Globus pallidus (tissue), 1 donor: ENCODE measurements at regions not wholly inside any gene's neighbourhood (a gene's known extent, or its start where the extent isn't known, plus 50 kb on each side); places are given as distances from the start of the nearest gene placed in this dataset.
A peak's percentile ranks its signal among the peaks of the same experiment; 100 is the strongest.

Experiments used
- DNase-seq: peaks from one replicate; pipeline ENCODE4 v3.0.0-alpha.2; 2015; ENCODE audit warnings: low spot score

DNA sequence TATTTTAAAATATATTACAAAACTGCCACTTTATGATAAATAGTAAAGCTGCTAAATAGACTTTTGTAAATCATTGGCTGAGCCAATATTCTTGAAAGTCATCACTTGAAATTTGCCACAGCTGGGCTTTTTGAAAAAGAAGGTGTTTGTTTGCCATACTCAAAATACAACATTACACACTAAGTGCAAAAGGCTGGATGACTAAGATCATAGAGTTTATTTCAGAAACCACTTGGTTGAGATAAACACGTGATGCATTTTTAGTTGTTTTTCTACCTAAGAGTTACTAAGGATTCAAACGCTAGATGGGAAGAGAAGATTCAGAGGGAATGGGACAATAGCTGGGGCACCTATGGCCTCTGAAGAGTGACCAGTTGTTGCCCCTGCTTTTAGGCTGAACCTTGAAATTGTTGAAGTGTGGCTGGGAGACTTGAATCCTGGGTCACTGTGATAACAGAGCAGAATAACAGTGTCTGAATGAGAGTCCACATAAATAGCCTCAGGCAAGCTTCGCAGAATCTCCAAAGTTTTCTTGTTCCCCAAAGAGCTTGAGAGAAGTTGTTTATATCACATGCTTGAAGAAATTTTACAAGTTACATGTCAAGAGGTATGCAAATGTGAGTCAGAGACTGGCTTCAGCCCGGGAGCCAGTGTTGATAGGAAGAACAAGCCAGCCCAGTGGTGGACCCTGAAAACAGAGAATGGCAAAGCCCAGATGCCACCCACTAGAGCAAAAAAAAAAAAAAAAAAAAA is 409.8 kb downstream of the GPD2 start:
- no peak for DNase-seq

DNA sequence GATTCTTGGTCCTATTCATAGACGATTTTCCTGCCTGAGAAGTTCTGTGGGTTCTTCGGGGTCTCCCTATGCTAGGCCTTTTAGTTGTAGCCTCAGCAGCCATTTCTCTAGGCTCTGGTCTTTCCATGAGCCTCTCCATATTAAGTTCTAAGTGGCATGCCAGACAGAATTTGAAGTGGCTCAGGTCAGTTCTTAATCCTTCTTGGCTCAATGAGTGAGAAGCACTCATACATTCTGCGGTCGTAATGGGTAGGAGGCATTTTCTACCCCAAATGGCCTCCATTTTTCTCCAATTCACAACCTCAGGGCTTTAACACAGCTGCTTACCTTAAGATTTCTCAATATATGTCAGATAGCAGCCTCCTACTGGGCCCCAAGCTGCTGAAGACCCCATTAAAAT is 405.3 kb upstream of the GALNT5 start:
- DNase-seq, result no peak

DNA sequence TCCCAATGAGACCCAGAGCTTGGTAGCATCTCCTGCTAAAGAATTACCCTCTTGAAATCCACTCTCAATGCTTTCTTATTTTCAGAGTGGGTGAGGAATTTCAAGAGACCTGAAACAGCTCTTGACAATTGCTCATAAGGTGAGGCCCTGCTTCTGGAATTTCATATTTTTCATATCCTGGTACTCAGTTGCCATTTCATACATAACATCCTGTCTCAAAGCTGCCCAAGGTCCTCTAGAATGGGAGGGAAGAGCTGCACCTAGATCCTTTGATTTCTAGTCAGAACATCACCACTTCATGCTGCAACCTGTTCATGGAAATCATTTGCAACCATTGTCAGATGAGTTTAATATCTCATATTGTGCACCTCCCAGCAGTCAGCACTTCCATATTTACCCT is 404.8 kb upstream of the GALNT5 start:
- DNase-seq, result no peak

DNA sequence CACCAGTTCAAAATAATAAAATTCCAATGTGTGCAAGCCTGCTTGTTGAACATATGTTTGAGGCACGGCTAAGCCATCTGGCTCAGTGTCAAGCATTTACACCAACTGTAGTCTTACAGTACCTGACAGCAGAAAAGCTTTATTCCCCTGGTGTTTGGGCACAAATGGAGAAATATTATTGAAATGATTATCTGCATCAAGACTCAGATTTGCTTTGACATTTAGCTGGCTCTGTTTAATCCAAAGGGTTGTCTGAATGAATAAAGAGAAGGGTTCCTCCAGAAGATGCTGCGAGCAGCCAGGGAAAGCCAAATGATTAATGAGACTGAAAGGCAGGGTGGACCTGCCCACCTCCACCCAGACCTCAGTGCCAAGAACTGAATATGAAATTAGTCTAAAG is 393.2 kb upstream of the GALNT5 start:
- no peak for DNase-seq

DNA sequence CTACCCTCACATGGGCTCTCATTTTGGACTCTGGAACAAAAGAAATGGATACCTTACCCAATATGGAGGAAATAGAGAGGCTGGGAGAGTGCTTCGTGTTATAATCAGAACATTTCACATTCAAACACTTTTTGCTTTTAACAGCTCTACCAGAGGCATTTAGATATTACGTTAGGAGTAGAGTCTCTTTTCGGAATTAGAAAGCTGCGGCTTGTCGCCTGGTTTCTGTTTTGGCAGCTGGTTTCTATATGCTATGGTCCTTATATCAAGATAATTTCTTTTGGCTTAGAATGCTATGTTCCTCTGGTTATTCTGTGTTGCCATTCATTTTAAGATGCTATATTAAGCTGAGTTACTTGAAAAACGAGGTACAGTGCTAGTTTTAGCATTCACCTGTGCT is 392.8 kb upstream of the GALNT5 start:
- no peak for DNase-seq

DNA sequence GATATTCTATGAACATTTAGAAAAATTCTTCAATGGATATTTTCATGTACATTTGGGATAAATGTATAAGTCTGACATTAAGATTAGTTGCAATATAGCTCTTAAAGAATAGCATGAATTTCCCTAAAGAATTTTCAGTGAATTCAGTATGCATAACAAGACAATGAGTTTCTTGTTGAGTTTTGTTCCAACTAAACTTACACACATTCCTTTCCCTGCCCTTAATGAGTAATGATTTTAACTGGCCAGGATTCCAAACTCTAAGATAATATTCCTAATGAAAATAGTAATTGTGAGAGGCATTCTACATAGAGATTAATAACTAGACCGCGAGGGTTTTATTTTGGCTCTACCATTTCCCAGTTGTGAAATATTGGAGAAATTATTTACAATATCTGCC is 390.3 kb upstream of the GALNT5 start:
- no peak for DNase-seq

DNA sequence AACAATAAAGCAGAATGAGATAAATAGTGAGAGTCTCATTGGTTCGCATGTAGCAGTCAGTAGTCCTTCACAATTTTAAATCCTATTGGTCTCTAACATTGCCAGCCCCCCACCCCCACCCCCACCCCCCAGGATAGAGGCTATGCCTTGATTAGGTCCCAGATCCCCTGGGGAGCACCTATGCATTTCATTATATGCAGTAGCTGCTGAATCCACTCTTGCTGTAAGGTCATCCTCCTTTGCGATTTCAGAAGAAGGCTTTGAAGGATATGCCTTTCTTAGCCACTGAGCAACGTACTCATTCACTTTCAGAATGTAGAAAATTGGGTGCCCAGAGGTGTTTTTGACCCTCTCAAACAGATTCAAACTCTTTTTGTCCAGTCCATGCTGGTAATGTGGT is 382.8 kb upstream of the GALNT5 start:
- DNase-seq, result no peak

DNA sequence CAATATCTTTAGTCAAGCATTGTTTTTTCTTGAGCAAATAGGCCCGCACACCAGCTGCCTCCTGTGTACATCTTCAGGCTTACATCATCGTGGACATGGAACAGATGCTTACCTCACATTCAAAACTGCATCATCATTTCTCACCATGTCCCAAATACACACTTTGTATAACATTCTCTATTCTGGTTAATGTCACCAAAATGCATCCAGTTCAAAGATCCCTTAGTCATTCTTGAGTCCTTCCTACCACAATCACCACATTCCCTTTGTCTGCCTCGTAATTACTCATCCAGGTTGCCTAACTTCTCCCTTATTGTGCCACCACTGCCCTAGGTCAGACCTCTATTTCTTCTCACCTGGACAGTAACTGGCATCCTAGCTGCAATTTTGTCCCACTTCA is 373.7 kb upstream of the GALNT5 start:
- DNase-seq, result no peak

DNA sequence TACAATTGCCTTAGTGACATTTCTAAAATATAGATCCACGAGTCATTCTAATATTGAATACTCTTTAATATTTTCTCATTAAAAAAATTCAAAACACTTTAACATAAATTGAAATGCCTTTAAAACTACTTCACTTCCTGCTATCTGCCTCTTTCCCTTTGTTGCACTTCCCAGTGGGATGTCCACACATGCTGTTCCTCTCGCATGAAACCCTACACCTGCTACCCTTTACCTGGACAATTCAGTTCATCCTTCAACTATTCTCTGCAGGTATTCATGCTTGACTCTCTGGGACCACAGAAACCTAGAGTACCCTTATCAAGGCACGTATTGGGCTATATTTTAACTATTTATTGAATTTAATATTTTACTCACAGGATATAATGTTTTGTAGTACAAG is 373.3 kb upstream of the GALNT5 start:
- no peak for DNase-seq

DNA sequence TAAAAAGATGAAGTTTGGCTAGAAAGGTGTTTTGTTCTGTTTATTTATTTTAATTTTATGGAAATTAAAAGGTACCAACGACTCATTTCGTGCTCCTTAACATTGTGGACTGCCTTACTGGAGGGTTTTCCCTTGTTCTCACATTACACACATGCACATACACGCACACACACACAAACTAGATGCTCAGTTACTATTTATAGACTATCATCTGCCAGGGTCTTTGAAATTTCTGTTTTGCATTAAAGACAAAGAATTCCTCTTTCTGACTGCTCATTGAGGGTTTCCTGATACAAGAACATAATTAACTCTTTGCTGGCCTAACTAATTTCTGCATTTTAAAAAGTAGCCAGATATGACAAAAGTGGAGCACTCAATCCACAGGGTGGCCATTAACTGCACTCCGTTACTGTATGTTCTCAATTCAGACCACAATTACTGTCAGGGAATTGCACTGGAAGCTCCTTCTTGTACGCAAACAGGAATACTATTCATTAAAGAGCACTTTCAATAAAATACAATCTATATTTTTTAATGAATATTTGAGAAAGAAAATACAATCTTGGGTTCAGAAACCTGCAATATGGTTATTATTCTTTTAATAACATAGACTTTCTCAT is 366.9 kb upstream of the GALNT5 start:
- no peak for DNase-seq

DNA sequence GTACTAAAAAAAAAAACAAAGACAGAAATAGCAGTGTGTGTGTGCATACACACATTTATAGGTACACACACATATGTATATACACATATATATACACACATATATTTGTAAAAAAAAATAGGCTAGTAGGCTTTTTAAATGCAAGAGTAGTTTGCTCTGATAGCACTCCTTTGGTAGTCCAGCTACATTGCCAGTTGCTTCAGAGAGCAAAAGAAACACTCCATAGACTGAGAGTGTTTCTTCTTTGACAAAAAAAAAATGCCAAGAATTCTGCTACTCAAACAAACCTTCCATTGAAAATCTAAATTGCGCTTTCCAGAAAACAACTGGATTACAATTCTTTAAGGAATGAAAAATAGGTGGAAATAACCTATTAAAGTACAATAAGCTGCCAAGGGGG is 365.9 kb upstream of the GALNT5 start:
- no peak for DNase-seq

DNA sequence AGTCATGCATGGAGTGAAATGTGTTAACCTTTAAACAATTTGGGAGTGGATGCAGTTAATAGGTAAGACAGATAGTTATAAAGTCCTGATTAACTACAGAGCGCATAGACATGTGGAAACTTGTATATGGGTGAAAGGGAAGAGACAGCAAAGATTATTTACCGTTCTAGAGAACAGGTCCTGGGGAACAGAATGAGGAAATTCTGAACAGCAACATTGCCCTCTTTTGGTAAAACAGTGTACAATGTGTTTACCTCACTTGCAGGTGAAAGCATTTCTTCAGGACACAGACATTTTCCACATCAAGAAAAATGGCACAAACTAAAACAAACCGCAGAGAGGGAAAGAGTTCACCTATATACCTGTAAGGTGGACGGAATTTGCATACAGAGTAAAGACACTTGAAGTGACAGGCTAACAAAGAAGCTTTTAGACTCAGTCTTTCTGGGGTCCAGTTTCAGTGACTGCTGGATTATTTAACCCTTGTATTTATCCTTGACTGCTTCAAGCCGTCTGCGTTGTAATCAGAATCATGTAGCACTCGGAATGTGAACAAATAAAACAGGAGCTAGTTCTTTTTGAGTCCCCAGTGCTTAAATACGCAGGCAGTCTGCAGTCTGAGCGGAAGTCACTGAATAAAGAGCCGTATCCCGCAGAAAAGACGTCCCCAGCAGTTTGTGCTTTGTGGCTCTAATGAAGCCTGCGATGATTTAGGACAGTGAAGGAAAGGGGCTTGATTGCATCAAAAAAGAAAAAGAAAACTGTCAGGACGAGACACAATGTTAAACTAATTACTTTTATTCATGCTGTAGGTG is 364.8 kb upstream of the GALNT5 start:
- DNase-seq, result peak; percentile 24

DNA sequence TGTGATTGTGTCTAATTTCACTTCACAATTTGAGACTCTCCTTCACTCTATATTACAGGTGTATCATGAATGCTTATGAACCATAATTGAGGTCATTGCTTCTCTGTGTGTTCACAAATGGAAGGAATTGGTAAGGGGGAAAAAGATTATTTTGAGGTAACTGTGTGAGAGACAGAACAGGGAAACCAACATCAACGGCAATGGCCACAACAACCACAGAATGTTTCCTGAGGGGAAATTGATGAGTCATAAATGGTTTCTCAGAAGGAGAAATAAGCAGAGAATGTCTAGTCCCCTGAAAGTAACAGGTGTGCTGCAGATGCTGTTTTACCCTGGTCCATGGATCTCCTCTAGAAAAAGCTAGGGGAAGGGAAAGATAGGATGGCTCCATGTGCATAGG is 361.2 kb upstream of the GALNT5 start:
- no peak for DNase-seq

DNA sequence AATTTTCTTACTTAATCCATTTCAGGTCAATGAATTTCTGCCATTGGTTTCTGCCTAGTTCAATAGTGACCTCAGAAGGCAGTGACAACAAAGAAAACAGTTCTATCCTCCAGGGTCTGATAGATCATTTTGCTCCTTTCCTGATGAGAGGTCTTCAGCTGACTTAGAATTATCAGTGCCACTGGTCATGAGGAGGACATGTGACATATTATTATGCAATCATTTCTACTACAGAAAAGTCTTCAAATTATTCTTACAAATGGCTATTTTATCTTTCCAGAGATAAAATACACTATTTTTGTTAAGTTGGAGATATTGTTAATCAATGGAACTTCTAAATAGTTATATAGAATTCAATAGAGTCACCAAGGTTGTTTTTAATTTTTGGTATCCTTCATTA is 360.0 kb upstream of the GALNT5 start:
- DNase-seq, result no peak

DNA sequence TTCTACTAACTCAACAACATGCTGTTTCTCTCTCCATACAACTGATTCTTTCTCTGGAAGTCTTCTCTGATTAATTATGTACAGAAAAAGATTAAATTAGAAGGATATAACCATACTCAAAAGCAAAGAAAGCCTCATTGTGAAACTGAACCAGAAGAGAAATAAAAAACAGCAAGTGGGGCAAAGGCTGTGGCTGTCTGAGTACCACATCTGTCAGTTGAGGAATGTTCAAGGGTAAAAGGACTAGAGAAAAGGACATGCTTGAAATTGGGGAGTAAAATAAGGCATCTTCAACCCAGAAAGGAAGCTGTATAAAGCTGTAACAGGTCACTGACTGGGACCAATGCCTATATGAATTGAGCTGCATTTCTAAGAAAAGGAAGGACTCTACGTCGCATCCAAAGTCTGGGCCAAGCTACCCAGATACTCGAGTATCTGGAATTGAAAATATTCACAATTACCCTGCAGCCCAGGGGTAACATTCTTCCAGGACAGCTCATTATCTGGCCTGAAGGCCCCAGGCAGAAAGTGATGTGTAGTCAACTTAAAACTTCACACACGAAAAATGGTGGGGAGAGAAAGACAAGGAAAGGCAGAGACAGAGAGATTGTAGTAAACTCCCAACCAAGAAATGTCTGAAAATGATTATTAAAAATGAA is 356.0 kb upstream of the GALNT5 start:
- no peak for DNase-seq

DNA sequence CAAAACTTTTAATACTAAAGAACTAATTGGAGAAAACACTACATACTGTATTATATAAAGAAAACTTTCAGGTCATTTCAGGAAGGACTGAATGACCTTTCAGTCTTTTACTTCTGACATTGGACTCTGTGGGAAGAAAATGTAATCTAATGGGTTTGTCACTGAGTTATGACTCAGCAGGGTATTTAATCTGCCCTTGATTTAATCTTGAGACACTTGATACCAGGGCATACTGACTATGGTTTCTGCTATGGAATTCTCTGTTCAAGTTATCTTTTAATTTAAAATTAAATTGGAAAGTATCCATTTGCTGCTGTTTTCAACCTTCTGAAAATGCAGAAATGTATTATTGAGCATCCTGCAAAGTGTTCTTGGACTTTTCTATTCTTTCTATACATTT is 354.2 kb upstream of the GALNT5 start:
- DNase-seq, result no peak

DNA sequence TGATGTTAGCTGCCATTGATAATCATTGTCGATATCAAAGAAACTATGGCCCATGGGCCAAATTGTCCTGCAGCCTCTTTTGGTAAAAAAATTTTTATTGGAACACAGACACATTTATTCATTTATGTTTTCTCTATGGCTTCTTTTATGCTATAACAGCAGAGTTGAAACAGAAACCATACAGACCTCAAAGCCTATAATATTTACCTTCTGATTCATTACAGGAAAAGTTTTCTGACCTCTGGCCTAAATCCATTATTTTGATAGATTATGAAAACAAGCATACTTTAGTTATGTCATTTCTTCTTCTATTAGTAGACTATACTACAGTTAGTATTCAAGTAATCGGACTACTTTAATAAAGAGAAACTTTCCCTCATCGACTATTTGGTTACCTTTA is 349.7 kb upstream of the GALNT5 start:
- DNase-seq, result no peak

DNA sequence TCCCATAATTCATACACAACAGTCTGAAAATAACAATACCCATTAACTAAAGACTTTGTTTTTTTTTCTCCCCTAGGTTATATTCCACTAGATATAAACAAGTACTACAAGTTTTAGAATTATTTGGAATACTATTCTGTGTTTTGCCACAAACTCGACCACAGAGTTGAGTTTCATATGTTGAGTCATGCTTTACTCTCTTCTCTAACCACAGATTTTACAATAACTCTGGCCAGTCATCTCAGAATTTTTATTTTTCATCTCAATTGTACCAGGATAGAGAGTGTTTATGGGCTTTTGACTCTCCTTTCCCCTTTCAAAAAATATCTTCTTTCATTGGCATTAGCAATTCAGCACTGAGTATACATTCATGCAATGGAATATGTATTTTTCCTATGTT is 348.7 kb upstream of the GALNT5 start:
- no peak for DNase-seq

DNA sequence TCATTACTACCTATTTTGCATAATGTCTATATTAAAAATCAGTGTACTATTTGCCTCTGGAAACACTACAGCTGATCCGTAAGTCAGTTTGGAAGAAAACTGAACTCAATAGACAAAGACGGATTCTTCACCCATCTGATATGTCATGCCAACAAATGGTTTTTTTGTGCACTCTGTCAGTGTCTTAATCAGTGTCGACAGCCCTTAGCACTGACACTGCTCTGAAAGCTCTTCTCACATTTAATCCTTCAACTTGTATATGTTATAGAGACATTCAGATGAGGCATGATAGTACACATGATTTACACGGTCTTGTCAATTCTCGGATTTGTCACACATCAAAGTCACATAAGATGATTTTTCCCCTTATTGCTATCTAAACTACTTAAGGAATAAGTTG is 347.5 kb upstream of the GALNT5 start:
- DNase-seq, result no peak

DNA sequence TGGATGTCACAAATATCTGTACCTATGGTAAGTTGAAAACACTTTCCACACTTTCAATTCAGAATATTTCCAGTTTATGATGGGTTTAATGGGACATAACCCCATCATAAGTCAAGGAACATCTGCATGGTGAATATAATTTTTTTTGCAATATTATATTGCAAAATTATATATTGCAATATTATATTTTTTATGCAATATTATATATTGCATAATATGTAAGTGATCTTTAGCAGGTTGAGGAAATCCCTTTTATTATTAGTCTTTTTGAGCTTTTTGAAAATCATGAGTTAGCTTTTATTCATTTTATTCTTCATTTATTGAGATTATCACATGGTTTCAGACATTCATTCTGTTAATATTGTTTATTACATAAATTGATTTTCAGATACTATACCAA is 342.2 kb upstream of the GALNT5 start:
- DNase-seq, result no peak

DNA sequence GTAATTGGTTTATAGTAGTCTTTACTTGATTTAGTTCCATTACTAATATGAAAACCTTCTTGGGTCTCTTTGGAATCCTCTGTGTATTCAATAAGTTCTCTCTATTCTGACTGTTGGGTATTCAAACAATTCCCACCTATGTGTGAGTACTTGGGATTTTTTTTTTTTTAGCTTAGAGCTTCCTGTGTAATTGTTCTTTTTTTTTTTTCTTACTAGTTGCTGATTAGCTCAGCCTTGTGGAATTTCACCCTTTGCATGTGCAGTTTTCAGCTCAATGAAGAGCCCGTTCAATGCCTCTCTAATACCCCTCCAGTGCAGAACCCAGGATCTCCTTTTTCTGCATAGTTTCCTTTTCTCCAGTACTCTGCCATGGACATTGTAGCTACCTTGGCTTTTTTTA is 339.1 kb upstream of the GALNT5 start:
- no peak for DNase-seq

DNA sequence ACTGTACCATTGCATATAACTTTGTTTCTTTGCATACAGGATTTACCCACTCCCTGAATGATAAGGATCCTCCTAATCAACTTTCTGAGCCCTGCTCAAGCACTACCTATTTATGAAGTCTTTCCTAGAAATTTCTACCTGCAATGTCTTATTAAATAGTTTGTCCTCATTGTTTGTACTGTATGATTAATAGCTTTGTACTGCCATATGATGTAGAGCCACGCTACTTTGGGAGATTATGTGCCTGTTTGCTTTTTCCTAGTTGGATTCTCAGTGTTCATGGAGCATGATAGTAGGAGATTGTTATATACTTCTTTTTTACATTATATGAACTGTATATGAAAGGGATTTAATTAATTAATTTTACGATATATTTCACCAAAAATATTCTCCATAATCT is 327.1 kb upstream of the GALNT5 start:
- DNase-seq, result no peak
